ENCODE measurements at regions not wholly inside any gene's neighbourhood (a gene's known extent, or its start where the extent isn't known, plus 50 kb on each side); places are given as distances from the start of the nearest gene placed in this dataset.

DNA sequence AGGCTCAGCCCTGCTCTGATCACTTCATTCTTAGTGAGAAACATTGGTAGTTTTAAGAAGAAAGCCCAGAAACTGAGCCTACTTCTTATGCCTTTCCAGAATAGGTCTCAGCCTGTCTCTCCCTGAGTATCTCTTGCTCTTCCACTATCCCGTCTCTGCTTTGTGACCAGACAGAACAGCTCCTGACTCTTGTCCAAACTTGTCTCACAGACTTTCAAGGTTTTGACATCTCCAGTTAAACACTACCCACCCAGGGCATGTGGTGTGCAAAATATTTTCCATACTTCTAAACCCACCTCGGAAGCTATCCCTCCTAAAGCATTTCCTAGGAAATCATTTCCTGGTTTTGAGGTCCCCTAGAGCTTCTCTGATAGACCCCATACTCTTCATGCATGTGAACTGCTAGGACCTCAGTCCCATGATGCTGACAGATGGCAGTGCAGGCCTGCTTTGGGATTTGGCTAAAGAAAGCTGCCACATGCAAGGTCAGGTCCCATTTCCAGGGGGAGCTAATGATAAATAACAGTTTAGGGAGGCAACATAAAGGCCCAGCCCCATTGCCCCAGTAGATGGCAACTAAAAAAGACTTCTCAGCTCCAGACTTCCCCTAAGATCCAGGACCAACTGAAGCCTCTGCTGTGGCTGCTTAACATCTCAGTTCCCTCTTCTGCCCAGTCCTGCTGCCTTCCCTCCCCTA is 211.5 kb downstream of the MED10 start:
- H3K9me3 ChIP-seq, result no peaks in the 10 kb centered on the region
- TF ChIP-seq POLR2AphosphoS5 (IDR thresholded peaks at IDR 0.05) (no peak), POLR2A (IDR thresholded peaks at IDR 0.05) (no peak), CTCF (IDR thresholded peaks at IDR 0.05) (no peak)
- H3K4me1 ChIP-seq, result no peaks in the 10 kb centered on the region
- H3K27ac ChIP-seq, result no peak overlapping the region
- no peaks in the 10 kb centered on the region for H3K36me3 ChIP-seq
- no peaks in the 10 kb centered on the region for H3K27me3 ChIP-seq
- no peak overlapping the region for H3K4me3 ChIP-seq
- DNase-seq (ENCODE audit: low spot score in 2 of 2), result no peak
- intact Hi-C loops (cut with DNase I; ENCODE audit: low total_unique reads), result no loop called here

DNA sequence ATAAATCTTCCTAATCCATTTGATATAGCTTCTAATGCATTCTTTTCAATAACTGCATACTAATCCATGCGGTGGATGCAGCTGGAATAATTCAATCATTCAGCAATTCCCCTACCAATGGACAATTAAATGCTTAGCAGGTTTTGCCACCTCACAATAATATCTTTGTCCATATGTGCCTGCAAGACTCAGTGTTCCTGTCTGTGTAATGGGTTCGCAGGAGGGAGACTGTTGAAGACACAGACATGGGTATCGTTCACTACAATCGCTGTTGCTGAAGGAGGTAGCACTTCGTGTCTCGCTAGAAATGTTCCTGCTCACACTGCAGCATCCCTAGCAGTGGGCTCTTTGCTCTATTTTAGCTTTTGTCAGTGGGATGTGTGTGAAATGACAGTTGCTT is 214.4 kb downstream of the MED10 start:
- DNase-seq (ENCODE audit: low spot score in 2 of 2), result no peak
- intact Hi-C loops (cut with DNase I; ENCODE audit: low total_unique reads), result no loop called here
- H3K9me3 ChIP-seq, result no peaks in the 10 kb centered on the region
- H3K4me3 ChIP-seq, result no peak overlapping the region
- H3K27me3 ChIP-seq, result no peaks in the 10 kb centered on the region
- no peak overlapping the region for H3K27ac ChIP-seq
- H3K36me3 ChIP-seq, result no peaks in the 10 kb centered on the region
- no peak for TF ChIP-seq CTCF (IDR thresholded peaks at IDR 0.05)
- TF ChIP-seq POLR2AphosphoS5 (IDR thresholded peaks at IDR 0.05), result no peak
- TF ChIP-seq POLR2A (IDR thresholded peaks at IDR 0.05), result no peak
- no peaks in the 10 kb centered on the region for H3K4me1 ChIP-seq

DNA sequence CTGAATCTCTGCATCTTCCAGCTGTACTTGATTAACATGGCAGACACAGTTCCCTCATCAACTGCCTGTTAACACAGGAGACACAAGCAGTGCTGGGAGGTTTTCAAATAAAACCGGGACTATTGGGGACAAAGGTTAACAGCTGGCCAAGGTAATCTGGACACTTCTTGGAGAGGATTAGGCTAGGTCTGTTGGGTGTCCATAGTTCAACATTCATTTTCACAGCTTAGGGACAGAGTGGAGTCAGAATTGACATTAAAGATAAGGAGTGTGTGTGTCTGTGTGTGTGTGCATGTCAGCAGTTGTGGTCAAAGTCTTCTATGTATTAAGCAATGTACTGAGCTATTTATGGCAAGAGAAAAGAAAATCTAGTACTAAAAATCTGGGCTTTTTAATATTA is 216.2 kb downstream of the MED10 start:
- Histone ChIP-seq H3K4me1 (no peaks in the 10 kb centered on the region), H3K27me3 (no peaks in the 10 kb centered on the region), H3K4me3 (no peak overlapping the region), H3K9me3 (no peaks in the 10 kb centered on the region), H3K27ac (no peak overlapping the region), H3K36me3 (no peaks in the 10 kb centered on the region)
- no peak for TF ChIP-seq CTCF (IDR thresholded peaks at IDR 0.05)
- no peak for TF ChIP-seq POLR2A (IDR thresholded peaks at IDR 0.05)
- TF ChIP-seq POLR2AphosphoS5 (IDR thresholded peaks at IDR 0.05), result no peak
- no peak for DNase-seq (ENCODE audit: low spot score in 2 of 2)
- intact Hi-C loops (cut with DNase I; ENCODE audit: low total_unique reads), result no loop called here

- no peak for TF ChIP-seq POLR2AphosphoS5 (IDR thresholded peaks at IDR 0.05)
- no peak for TF ChIP-seq POLR2A (IDR thresholded peaks at IDR 0.05)
- no peak for TF ChIP-seq CTCF (IDR thresholded peaks at IDR 0.05)
- no peak for DNase-seq (ENCODE audit: low spot score in 2 of 2)
- H3K27me3 ChIP-seq, result no peaks in the 10 kb centered on the region
- no peaks in the 10 kb centered on the region for H3K4me1 ChIP-seq
- no peak overlapping the region for H3K27ac ChIP-seq
- no peaks in the 10 kb centered on the region for H3K36me3 ChIP-seq
- intact Hi-C loops (cut with DNase I; ENCODE audit: low total_unique reads), result no loop called here
- H3K4me3 ChIP-seq, result no peak overlapping the region
- H3K9me3 ChIP-seq, result no peaks in the 10 kb centered on the region
Observed at GRCh38 chr5:6161257-6161656, 217.1 kb downstream of the MED10 start.

GRCh38 chr5:6159832-6160430 is 218.4 kb downstream of the MED10 start:
- H3K4me1 ChIP-seq, result no peaks in the 10 kb centered on the region
- H3K36me3 ChIP-seq, result no peaks in the 10 kb centered on the region
- no peaks in the 10 kb centered on the region for H3K9me3 ChIP-seq
- TF ChIP-seq POLR2A (IDR thresholded peaks at IDR 0.05), result no peak
- no peak for TF ChIP-seq CTCF (IDR thresholded peaks at IDR 0.05)
- TF ChIP-seq POLR2AphosphoS5 (IDR thresholded peaks at IDR 0.05), result no peak
- H3K27ac ChIP-seq, result no peak overlapping the region
- DNase-seq (ENCODE audit: low spot score in 2 of 2), result no peak
- H3K27me3 ChIP-seq, result no peaks in the 10 kb centered on the region
- no peak overlapping the region for H3K4me3 ChIP-seq
- intact Hi-C loops (cut with DNase I; ENCODE audit: low total_unique reads), result no loop called here

All from breast epithelium (tissue), 4 donors.